ENCODE measurements at regions not wholly inside any gene's neighbourhood (a gene's known extent, or its start where the extent isn't known, plus 50 kb on each side); places are given as distances from the start of the nearest gene placed in this dataset.

DNA sequence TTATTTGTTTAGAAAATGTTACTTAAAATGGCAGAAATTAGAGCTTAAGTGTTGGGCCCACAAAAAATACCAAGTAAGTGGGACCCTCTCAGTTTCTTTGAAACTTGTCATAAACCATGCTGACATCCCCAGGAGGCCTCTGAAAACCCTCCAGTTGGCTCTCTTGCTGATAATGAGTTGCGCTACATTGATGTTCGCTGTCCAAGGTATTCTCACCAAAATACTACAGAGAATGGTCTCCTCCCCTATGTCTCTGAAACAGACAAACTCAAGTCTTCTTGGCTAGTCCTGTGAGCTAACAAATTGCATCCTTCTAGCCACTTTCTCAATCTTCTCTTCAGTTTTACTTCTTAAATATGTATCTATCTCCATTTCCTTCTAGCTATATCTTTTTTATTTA lies 669.4 kb downstream of the IRS1 start:
- DNase-seq (ENCODE audit: low spot score) = no peak

DNA sequence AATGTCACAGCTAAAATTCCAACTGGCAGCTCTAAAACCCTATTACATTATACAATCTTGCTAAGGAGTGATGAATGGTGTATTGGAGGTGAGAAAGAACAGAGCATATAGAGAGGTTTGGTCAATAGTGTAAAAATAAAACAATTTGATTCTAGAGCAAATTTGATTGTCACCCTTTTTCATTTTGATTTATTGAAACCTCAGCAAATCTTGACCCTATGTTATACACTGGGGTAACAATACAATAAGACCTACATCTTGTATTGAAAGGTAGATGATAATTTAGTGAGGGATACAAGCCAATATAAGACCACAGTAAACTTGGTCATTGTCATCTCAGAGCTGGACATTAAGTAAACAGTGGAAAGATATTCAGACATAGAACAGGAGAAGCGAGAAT lies 671.9 kb downstream of the IRS1 start:
- DNase-seq (ENCODE audit: low spot score) = no peak

DNA sequence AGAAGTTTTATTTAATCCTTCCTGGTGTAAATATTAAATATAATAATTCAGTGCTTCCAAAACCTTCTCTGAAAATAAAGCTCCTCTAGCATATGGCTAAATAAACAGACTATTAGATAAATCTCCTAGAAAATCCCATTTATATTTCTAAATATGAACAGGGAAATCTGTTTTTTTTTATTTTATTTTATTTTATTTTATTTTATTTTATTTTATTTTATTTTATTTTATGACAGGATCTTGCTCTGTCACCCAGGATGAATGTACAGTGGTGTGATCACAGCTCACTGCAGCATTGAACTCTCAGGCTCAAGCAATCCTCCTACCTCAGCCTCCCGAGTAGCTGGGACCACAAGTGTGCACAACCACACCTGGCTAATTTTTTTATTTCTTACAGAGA lies 673.5 kb downstream of the IRS1 start:
- DNase-seq (ENCODE audit: low spot score) = no peak

DNA sequence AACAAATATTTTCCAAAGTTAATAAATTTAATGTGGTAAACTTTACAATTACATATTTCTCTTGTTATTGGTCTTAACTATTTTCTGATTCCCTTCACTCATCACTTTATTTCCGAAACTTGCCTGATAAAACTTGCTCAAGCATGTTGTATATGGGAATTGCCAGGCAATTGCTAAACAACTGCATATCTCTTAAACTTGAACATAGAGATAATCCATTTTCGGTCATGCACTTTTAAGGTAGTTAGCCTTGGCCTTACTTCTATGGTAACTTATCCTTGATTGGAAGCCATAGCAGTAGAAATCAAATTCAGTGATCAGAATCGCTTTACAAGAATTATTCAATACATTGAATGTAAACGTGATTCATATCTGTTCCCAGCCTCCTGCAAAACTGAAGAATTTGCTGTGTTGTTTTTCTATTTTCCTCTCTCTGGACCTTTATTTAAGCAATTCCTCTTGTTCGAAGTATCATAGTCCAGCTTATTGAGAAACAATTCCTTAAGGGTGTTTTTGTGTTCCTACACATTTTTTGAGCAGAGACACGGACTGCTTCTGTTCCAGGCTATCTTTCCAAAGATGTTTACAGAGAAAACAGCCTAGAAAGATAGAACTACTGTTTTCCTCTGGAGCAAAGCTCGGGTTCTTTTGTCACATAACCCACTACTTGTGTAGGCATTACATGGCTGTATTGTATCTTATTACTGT lies 674.3 kb downstream of the IRS1 start:
- DNase-seq (ENCODE audit: low spot score) = no peak

DNA sequence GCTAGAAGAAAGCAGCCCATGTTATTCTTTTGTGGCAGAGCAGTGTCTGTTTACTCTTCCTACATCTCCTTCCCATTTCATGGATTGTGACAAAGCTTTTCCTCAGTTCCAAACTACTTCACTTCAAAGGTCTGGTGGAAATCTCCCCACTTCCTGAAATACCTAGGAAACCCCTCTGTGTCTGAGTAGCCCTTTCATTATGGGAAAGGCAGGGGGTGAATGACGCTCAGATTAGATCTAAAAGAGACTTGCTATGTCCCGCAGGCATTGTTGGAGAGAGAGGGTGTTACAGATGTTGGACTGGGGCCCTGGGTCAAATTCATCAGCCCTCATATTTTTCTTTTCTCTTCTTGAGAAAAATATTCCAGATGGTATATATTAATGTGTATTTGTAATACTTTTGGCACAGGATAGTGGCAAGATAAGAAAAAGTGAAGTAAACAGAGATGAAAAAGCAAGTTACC lies 675.0 kb downstream of the IRS1 start:
- no peak for DNase-seq (ENCODE audit: low spot score)

DNA sequence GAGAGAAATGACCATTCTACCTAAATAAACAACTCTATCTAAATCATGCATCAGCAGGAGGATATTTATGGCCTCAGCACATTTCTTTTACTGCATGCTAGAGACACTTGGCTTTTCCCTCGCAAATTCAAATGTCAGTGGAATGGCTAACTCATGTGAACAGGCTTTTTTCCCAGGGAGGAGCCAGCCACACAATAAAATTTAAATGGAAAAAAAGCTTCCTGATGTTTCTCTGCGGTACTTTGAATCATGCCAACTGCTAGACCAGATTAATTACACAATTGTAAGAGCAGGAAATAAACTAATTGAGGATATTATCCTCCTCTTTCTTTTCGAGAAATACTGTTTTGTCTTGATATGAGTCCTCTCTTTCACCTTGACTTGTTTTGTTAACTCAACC lies 676.3 kb downstream of the IRS1 start:
- DNase-seq (ENCODE audit: low spot score) = no peak

DNA sequence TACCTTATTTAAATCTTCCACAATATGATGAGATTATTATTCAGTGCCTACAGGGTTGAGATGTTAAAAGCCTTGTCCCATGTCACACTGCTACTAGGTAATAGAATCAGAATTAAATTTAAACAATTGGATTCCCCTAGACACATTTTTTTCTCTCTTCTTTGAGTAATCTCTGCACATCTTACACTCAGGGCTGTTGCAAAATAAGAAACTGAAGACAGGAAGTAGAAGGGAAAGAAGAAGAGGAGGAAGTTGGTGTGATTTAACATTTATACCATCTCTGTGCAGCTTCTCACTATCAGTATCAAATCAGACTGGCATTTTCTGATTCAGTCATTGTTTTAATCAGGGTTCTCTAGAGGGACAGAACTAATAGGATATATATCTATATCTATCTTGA lies 677.6 kb downstream of the IRS1 start:
- no peak for DNase-seq (ENCODE audit: low spot score)

DNA sequence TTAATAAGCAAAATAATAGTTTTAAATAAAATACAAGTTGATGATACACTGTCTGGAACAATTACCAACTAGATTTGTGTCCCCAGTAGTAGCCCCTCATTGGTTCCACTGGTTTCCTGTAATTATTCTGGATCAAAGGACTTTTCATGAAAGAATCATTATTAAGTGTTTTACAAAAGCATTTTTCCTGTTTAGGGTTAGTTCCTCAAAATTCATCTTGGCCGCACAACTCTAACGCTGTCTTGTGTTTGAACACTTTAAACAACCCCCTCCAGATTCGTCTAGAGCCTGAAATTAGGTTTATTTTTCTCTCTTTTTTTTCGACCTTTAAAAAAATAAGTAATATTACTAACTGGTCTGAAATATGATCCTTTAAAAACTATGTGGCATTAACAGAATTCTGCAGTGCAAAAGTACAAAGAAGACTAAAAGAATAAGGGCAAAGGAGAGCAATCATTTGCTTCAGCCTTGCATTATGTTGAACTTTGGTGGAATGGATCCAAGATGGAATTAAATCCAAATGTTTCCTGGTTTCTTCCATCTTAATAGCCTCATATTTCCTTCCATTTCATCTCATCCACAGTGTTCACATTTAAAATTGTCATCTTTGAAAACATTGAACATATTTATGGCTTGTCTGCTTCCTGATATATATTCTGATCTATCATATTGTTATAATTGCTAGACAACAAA lies 678.4 kb downstream of the IRS1 start:
- DNase-seq (ENCODE audit: low spot score) = no peak

DNA sequence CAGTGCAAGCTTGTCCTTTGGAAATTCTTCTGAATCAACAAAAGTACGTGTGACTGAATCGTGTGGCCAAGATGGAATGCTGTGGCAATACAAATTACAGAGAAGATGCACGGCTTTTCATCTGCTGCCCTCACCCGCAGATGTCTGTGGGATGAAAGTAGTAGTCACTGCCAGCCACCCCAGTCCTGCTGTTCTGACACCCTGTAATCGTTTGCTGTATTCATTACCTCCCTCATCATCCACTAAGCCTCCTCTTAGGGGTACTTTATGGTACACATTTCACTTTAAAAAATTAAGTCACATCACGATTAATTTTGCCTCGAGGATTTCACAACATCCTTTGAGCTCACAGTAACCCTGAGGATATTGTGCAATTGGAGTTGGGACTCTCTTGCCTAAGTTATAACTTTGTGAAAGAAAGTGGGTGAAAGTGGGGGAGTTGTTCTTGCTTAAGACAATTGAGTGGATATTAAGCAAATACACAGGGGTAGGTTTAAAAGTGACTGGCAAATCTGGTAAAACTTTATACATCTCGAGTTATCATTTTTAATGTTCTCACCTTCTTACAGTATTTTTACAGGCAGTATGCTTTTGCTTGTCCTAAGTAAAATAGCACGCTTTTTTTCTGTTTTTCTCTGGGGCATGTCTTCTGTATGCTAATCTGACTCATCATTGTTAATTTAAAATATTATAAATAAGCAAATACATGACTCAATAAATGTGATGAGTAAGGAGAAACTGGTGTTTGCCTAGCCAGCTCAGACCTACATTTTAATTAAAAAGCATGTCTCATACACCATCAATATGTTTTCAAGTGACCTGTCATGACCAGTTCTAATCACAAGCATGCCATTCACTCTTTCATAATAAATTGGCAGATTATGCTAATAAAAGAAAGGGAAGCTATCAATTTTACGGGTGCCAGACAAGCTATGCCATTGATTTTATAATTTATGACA lies 680.9 kb downstream of the IRS1 start:
- DNase-seq (ENCODE audit: low spot score) = no peak

DNA sequence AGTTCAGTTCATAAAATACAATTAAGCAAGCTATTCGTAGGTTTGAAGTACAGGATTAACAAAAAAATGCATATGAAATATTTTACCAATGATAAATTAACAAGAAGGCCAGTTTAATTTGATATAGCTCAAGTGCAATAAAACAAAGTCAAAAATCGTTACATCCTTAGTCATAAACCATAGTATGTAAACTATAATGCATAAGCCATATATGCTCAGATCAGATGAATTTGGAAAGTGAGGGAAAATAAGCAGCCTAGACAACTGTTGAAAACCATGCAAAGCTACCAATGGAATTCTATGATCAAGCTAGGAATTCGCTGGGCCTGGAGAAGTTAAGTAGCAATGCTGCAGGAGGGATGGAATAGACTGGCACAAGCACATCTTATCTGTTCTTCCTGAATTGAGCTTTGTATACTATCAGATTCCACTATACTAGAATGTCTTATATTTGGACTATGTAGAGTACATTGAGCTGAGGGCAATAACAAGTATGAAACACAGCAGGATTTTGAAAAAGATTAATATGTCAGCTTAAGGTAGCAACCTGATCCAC lies 682.0 kb downstream of the IRS1 start:
- no peak for DNase-seq (ENCODE audit: low spot score)

DNA sequence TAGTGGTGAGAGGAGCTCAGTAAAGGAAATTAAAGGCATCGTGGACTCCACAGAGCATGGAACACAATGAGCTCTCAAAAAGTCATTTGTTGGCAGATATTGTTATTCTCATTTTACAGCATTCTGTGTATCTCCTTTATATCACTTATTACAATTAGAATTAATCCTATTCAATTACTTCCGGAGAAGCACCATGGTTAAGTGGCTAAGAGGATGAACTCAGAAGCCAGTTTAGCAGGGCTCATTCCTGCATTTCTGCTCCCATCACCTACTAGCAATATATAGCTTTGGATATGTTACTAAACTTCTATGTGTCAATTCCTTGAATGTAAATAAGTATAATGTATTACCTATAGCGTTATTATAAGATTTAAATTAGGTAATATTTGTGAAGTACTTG lies 683.3 kb downstream of the IRS1 start:
- DNase-seq (ENCODE audit: low spot score) = no peak

DNA sequence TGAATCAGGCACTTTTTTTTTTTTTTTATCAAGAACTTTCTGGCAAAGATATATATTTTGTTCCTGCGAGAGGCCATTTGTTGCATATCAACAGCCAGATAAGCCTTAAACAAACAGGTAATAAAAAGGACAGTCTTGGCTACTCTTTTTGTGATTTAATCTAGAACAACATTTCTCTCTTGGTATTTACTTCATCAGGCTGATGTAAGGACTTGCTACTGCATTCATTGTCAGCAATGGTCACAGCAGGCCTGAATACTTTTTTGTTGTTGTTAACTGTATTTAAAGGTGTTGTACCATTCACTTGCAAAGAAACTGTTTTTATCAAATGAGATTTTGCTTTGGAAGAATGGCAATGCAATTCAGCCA lies 683.8 kb downstream of the IRS1 start:
- DNase-seq (ENCODE audit: low spot score) = no peak

DNA sequence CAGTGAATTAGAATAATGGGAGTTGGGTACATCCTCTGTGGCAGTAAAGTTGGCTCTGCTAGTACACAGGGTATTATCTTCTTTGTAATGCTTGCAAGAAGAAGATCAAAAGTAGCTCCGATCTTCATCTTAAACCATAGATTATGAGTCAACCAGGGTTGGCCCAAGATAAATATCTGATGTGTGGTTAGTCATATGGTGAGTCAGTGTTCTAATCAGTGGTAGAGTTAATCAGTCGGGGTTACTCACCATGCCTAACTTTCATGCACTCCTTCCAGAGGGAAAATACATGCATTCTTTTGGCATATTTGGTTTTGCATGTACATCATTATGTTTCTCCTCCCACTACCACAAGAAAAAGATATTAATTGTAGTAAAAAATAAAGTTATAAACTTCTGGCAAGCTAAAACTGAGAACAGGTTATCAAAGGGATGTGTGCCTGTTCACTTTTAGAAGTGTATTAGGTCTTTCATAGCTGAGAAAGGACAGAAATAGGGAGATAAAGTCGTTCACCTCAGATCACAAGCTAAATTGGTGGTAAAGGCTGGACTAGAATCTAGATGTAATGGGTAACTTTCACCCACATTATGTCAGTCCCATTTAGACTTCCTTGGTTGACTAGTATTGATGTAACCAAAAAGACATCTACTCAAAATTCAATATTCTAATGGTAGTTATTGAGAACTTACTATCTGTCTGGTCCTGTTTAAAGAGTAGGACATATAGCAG lies 684.4 kb downstream of the IRS1 start:
- no peak for DNase-seq (ENCODE audit: low spot score)

DNA sequence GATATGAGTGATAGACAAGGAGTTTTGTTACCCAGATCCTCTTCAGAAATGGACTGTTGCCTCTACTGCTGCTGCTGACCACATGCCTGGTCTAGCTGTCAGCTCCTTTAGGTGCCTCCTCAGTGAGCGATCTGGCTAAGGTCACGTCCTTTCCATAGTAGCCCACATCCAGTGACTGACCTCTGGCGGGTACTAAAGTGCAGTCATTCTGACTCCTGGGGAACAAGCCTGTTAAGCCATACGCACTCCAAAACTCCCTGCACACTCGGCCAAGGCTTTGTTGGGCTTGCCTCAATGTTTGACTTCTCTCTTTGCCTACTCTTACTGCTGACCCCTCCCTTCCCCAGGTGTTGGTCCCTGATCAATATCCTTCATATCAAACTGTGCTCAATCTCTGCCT lies 685.2 kb downstream of the IRS1 start:
- DNase-seq (ENCODE audit: low spot score) = no peak

DNA sequence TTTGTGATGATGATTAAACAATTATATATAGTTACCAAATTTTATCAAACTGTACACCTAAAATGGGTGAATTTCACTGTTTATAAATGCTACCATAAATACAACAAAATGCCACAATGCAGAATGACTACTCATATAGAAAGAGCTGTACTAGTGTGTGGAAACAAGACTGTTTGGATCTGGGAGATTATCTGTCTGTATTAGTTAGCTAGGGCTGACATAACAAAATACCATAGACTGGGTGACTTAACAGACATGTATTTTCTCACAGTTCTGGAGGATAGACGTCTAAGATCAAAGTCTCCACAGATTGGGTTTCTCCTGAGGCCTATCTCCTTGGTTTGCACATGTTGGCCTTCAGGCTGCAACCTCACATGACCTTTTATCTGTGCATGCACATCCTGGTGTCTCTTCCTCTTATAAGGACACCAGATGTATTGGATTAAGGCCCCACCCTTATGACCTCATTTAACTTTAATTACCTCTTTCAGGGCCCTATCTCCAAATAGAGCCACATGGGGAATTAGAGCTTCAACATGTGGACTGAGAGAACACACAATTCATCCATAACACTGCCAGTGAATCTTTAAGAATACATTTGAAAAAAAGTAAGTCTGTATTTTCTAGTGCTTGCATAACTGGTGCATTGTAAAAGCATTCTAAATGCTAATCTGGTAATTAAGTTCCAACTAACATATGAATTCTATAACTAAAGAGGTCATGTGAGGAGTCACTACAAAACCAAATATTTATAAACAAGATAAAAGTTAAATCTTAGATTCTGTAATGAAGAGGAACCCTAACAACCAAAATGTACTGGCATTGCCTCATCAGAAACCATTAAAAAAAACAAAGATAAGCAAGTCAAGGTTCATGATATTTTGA lies 699.6 kb downstream of the NYAP2 start:
- DNase-seq (ENCODE audit: low spot score) = no peak

DNA sequence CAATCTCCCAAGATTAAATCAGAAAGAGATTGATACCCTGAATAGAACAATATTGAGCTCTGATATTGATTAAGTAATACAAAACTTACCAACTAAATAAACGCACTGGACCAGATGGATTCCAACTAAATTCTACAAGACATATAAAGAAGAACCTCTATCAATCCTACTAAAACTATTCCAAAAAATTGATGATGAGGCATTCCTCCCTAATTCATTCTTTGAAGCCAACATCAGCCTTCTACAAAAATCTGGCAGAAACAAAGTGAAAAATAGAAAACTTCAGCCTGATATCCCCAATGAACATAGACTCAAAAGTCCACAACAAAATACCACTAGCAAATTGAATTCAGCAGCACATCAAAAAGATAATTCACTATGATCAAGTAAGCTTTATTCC lies 695.5 kb downstream of the NYAP2 start:
- DNase-seq (ENCODE audit: low spot score) = no peak

DNA sequence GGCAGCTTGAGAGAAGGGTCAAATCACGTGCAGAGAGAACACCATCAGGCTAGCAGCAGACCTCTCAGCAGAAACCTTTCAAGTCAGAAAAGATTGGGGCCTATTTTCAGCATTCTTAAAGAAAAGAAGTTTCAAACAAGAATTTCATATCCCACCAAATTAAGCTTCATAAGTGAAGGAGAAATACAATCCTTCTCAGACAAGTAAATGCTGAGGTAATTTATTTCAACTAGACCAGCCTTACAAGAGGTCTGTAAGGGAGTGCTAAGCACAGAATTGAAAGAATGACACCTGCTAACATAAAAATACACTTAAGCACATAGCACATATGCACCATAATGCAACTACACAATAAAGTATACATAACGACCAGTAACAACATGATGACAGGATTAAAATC lies 693.9 kb downstream of the NYAP2 start:
- DNase-seq (ENCODE audit: low spot score) = no peak

DNA sequence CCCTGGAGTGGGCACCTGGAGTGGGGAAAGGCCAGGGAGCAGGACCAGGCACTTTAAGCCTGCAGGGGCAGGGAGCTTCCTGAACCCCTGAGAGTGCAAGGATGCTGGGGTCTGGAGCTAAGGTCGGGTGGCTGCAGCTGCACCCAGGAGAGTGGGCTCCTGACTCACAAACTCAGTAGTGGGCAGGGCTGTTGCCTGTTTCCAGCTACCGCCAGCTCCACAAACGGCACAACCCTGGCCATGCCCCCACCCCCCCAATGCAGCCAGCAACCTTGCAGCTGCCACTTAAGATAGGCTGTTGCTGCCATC lies 688.8 kb downstream of the NYAP2 start:
- no peak for DNase-seq (ENCODE audit: low spot score)

DNA sequence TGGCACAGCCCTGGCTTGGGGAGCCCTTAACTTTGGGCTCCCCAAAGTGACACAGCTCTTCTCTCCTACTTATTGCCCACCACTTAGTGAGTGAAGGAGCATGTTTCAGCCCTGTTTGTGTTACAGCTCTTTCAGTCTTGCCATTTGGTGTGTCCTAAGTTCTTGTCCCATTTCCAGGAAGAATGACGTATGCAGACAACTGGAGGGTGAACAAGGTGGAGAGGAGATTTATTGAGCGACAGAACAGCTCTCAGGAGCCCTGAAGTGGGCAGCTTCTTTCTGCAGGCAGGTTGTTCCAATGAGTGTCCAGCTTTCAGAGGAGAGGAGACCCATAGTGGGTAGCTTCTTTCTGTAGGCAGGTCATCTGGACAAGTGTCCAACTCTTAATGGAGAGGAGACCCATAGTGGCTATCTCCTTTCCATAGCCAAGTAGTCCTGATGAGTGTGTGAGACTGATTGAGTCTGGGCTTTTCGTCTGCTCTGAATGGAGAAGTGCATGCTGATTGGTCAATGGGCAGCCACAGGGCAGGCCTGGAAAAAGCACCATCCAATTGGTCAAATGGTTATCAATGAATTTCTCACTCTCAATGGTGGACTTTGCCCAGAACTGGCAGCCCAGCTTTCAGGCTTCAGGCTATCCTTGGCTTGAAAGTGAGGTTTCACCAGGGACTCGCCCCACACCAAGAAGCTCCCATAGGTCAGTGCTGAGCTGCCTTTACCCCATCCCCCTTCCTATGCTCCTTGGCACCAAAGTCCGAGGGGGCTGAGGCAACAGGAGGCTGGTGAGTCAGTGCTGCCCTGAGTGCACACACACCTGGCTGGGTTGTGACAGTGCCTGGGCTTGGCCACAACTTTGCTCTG lies 688.2 kb downstream of the NYAP2 start:
- no peak for DNase-seq (ENCODE audit: low spot score)

DNA sequence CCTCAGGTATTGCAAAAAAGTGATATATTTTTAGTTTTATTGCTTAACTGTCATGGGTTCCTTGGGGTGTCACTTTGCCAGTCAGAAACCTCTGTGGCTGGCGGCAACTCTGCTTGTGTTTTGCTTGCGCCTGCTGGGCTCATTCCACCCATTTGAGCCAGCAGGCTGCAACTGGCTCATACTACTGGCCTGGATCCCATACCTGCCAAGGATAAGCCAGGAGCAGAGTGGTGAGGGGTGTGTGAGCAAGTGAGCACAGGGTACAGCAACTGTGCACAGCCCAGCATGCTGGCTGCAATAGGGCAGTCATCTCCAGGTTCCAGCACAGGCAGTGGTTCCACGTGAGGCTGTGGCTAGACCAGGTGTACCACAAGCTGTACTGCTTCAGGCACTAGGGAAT lies 687.5 kb downstream of the NYAP2 start:
- DNase-seq (ENCODE audit: low spot score) = no peak

All from ureter (tissue), 1 donor.